ENCODE measurements at regions not wholly inside any gene's neighbourhood (a gene's known extent, or its start where the extent isn't known, plus 50 kb on each side); places are given as distances from the start of the nearest gene placed in this dataset.

GRCh38 chr1:34303218-34303617, 126.5 kb downstream of the C1orf94 start:
- TF ChIP-seq CTCF (IDR thresholded peaks at IDR 0.05) (no peak), ZFX (IDR thresholded peaks at IDR 0.05; ENCODE audit: borderline replicate concordance) (no peak)

GRCh38 chr1:34306568-34306967, 129.9 kb downstream of the C1orf94 start:
- H3K27ac ChIP-seq, result no peak overlapping the region
- TF ChIP-seq ZFX (IDR thresholded peaks at IDR 0.05; ENCODE audit: borderline replicate concordance), result no peak
- no peak for TF ChIP-seq CTCF (IDR thresholded peaks at IDR 0.05)

More at GRCh38 chr1:34303218-34303617, 126.5 kb downstream of the C1orf94 start:
- H3K27ac ChIP-seq, result no peak overlapping the region

GRCh38 chr1:34312359-34312758, 135.7 kb downstream of the C1orf94 start:
- TF ChIP-seq CTCF (IDR thresholded peaks at IDR 0.05) (no peak), ZFX (IDR thresholded peaks at IDR 0.05; ENCODE audit: borderline replicate concordance) (no peak)
- no peak overlapping the region for H3K27ac ChIP-seq

- H3K27ac ChIP-seq, result no peak overlapping the region
- TF ChIP-seq CTCF (IDR thresholded peaks at IDR 0.05) (no peak), ZFX (IDR thresholded peaks at IDR 0.05; ENCODE audit: borderline replicate concordance) (no peak)
Measured at GRCh38 chr1:34315974-34316373, 139.3 kb downstream of the C1orf94 start.

- TF ChIP-seq CTCF (IDR thresholded peaks at IDR 0.05) (no peak), ZFX (IDR thresholded peaks at IDR 0.05; ENCODE audit: borderline replicate concordance) (no peak)
Measured at GRCh38 chr1:34316773-34317172, 140.1 kb downstream of the C1orf94 start.

GRCh38 chr1:34319218-34319617, 142.5 kb downstream of the C1orf94 start:
- TF ChIP-seq ZFX (IDR thresholded peaks at IDR 0.05; ENCODE audit: borderline replicate concordance) (no peak), CTCF (IDR thresholded peaks at IDR 0.05) (no peak)
- no peak overlapping the region for H3K27ac ChIP-seq

More at GRCh38 chr1:34316773-34317172, 140.1 kb downstream of the C1orf94 start:
- no peak overlapping the region for H3K27ac ChIP-seq

GRCh38 chr1:34320053-34320669, 143.5 kb downstream of the C1orf94 start:
- TF ChIP-seq ZFX (IDR thresholded peaks at IDR 0.05; ENCODE audit: borderline replicate concordance) (no peak), CTCF (IDR thresholded peaks at IDR 0.05) (no peak)
- no peak overlapping the region for H3K27ac ChIP-seq
